ENCODE measurements at regions not wholly inside any gene's neighbourhood (a gene's known extent, or its start where the extent isn't known, plus 50 kb on each side); places are given as distances from the start of the nearest gene placed in this dataset.

DNA sequence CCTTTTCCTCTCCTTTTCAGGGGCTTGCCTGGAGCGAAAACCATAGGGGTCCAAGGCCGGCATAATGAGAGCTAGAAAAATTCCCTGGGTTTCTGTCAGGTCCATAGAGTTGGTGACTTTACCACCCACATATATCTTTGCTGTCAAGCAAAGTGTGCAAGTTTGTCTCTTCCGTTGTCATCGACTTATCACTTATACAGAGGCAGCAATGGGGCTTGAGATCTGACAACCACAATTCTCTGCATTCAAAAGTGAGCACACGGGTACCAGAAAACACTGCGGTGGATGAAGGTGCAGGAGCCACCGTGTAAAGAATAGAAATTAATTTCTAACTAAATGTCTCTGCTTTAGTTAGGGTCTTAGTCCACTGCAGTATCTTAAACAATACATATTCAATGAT lies 162.3 kb downstream of the DAD1 start:
- H3K27ac ChIP-seq, result no peak overlapping the region
- TF ChIP-seq, protein P1, sequence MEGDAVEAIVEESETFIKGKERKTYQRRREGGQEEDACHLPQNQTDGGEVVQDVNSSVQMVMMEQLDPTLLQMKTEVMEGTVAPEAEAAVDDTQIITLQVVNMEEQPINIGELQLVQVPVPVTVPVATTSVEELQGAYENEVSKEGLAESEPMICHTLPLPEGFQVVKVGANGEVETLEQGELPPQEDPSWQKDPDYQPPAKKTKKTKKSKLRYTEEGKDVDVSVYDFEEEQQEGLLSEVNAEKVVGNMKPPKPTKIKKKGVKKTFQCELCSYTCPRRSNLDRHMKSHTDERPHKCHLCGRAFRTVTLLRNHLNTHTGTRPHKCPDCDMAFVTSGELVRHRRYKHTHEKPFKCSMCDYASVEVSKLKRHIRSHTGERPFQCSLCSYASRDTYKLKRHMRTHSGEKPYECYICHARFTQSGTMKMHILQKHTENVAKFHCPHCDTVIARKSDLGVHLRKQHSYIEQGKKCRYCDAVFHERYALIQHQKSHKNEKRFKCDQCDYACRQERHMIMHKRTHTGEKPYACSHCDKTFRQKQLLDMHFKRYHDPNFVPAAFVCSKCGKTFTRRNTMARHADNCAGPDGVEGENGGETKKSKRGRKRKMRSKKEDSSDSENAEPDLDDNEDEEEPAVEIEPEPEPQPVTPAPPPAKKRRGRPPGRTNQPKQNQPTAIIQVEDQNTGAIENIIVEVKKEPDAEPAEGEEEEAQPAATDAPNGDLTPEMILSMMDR (conservative IDR thresholded peaks at IDR 0.05; ENCODE audit: low read depth), result no peak
- ChIA-PET CTCF (no interaction called here), POLR2A (ENCODE audit: low non-redundant PET) (no interaction called here)
- no peak for DNase-seq (ENCODE audit: low spot score)

DNA sequence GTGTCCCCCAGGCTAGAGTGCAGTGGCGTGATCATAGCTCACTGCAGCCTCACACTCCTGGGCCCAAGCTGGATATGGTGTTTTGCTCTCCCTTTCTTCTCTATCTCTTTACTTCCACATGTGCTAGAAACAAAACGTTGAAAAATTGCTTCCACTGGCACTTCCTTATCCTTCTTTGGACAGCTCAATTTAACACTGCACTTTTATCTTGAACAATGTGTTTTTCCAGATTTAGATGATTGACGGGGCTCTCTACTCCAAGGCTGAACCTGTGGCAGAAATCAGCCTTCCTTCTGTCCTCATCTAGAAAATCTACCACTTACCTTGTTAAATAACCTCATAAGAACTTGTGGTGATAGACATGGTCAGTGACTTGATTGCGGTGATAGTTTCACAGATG lies 165.1 kb downstream of the DAD1 start:
- CTCF ChIA-PET, result no interaction called here
- DNase-seq (ENCODE audit: low spot score), result no peak
- POLR2A ChIA-PET (ENCODE audit: low non-redundant PET), result no interaction called here
- H3K27ac ChIP-seq, result no peak overlapping the region
- TF ChIP-seq, protein P1 (conservative IDR thresholded peaks at IDR 0.05; ENCODE audit: low read depth), result no peak

DNA sequence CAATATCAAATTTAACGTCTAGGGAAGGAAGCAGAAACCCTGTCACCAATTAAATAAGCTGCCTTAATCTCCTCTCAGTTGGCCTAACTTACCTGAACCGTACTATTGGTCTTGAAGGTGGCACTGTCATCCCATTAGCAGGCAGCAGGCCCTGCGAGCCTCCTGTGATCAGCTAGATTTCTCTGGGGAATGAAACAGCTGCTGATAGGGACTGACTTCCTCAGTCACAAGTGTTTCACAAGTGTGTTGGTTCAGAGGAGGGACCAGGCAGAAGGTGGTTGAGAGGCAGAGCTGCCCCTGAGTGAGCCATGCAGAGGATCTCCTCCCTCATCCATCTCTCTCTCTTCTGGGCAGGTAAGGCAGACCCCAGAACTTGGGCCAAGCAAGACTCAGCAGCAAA lies 166.8 kb downstream of the DAD1 start:
- CTCF ChIA-PET, result no interaction called here

DNA sequence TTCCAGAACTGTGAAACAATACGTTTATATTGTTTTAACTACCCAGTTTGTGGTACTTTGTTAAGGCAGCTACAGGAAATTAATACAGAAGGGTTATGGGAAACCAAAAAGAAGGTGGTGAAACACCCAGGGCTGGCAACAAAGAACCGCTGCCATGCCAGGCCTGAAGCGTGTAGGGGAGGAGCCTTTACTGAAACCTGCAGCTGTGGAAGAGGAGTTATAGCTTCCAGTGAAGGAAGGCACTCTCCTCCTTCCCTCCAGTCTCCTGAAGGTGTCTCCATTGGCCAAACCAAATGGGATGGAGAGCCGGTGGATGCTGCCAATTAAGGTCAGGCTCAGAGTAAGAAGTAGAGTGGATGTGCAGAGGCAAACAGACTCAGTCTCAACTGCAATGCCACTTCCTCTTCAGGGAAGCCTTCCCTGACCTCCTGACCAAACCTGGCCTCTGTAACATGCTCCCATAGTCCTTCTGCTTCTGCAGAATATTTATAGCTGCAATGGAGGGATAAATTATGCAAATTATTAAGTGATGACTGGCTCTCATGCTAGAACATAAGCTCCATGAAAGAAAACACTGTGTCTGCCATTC lies 168.3 kb downstream of the DAD1 start:
- DNase-seq (ENCODE audit: low spot score), result no peak
- H3K27ac ChIP-seq, result no peak overlapping the region
- POLR2A ChIA-PET (ENCODE audit: low non-redundant PET), result no interaction called here
- TF ChIP-seq, protein P1 (conservative IDR thresholded peaks at IDR 0.05; ENCODE audit: low read depth), result no peak
- CTCF ChIA-PET, result interaction anchor here (0.6 to 0.8 kb wide), 2 partner anchors 30 to 90 kb away, joined by 3 read pairs; no protein-coding TSS in a partner anchor

More for the DNA sequence above, 166.8 kb downstream of the DAD1 start:
- DNase-seq (ENCODE audit: low spot score), result no peak
- POLR2A ChIA-PET (ENCODE audit: low non-redundant PET), result no interaction called here
- TF ChIP-seq, protein P1 (conservative IDR thresholded peaks at IDR 0.05; ENCODE audit: low read depth), result no peak
- no peak overlapping the region for H3K27ac ChIP-seq

DNA sequence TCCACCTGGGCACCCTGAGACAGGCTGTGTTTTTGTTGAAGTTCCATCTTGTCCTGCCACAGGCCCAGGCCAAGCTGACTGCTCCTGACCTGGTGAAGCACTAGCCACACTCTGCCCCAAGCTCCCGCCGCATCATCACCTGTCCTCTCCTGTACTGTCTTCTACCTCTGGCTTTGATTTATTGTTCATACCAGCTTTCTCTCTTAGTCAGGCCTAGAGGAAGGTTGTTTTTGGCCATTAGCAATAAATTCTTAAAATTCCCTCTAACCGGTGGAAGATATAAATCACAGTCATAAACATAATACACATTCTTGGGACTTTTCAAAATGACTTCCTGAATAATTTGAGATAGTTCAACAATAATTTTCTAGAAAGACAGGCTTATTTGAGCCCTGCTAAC lies 169.4 kb downstream of the DAD1 start:
- no peak for DNase-seq (ENCODE audit: low spot score)
- ChIA-PET POLR2A (ENCODE audit: low non-redundant PET) (no interaction called here), CTCF (no interaction called here)
- TF ChIP-seq, protein P1 (conservative IDR thresholded peaks at IDR 0.05; ENCODE audit: low read depth), result no peak
- peak overlapping the region; percentile 30; the same call in 1 of the 2 replicates for H3K27ac ChIP-seq

DNA sequence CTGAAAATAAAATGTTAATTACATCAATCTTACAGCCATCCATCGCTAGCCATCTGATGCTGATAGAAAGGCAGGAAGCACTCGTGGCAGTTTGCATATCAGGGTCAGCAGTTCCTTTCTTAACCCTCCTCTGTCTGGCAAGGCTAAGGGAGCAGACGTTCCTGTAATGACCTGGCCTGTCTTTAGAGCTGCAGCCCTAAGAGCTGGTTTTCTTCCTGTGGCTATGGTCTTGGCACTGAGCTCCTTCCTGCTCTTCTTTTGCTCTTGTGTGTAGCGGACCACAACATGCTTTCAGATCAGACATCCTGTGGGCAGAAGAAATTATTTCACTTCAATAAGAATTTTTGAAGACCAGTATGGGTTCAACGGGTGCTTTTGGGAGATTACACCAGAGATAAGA lies 170.4 kb downstream of the DAD1 start:
- no peak overlapping the region for H3K27ac ChIP-seq
- TF ChIP-seq, protein P1 (conservative IDR thresholded peaks at IDR 0.05; ENCODE audit: low read depth), result no peak
- ChIA-PET CTCF (no interaction called here), POLR2A (ENCODE audit: low non-redundant PET) (no interaction called here)
- DNase-seq (ENCODE audit: low spot score), result no peak
